ENCODE measurements at regions not wholly inside any gene's neighbourhood (a gene's known extent, or its start where the extent isn't known, plus 50 kb on each side); places are given as distances from the start of the nearest gene placed in this dataset.

DNA sequence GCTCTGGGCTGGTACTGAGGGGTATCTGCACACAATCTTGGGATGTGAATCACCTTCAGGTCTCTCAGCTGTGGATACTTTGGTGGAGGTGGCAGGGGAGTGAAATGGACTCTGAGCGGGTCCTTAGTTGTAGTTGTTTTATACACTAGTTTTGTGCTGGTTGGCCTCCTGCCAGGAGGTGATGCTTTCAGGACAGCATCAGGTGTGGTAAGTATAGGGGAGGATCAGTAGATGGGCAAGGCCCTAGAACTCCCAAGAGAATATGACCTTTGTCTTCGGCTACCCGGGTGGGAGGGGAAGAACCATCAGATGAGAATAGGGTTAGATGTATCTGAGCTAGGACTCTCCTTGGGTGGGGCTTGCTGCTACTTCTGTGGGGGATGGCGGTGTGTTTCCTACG, 2284.3 kb upstream of the PCDH20 start:
- no peak for DNase-seq

DNA sequence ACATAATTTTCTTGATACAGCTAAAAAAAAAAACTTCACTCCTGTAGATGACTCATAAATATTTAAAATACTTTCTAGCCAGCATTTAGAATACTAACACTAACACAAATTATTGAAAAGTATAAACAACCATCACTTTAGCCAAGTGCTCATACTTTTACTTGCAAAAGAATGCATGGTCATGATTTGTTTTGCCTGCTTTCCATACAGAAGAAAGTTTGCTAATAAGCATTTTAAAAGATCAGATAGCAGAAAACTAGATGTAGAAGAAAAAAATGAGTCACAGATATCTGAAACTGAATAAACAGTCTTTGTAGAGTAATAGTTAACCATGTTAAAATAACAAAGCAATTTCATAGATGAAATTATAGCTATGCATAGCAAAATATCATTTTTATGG, 2280.4 kb upstream of the PCDH20 start:
- DNase-seq: no peak

DNA sequence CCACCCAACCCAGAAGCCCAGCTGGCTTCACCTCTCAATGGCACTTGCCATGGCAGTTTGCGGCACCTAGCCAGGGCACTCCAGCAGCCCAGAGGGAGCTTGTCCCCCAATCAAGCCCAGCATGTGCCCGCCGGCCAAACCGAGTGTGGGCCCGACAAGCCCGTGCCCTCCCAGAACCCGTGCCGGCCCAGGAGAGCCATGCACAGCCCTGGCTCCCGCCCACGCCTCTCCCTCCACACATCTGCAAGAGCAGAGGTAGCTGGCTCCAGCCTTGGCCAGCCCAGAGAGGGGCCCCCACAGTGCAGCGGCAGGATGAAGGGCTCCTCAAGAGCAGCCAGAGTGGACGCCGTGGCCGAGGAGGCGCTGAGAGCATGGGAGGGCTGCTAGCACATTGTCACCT, 2278.0 kb upstream of the PCDH20 start:
- DNase-seq: no peak

DNA sequence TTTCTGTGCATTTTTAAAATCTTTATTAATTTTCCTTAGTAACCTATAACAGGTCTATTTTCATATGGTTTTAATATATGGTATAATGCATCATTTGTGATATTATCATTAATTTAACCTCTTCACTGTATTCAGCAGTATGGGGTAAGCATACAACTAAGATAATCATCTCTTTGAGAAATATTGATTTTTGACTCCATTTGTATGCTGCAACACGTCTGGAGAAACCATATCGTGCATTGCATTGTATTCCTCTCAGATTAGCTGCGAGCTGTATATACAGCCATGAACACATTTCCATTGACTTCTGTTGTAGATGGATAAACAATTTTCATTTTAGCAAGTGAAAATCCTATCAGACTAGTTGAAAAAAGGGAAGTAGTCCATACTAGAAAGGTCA, 2275.8 kb upstream of the PCDH20 start:
- DNase-seq: no peak

DNA sequence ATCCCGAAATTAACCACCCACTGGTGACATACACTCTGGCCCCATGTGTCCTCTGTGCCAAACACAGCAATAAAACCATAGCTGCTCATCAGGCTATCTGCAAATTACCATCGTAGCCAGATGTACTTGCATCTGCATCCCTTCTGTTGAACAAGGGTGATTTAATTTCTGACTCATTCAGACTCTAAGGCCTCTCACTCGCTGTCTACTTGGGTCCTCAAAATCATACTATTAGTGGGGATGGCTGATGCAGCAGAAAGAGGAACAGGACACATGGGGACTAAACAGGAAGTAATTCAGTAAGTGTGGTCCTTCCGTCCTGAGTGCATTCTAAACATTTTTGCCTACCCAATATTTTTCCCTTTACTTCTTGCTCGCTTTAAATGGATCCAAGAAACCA, 2275.0 kb upstream of the PCDH20 start:
- no peak for DNase-seq

DNA sequence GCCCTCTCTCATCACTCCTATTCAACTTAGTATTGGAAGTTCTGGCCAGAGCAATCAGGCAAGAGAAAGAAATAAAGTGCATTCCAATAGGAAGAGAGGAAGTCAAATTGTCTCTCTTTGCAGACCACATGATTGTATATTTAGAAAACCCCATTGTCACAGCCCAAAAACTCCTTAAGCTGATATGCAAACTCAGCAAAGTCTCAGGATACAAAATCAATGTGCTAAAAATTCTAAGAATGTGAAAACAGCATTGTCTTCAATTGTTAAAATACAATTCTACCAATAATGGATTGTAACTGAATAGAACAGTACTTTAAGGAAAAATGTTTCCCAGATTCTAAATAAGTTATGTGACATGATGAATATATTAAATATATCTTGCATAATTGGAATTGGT, 2269.2 kb upstream of the PCDH20 start:
- no peak for DNase-seq

DNA sequence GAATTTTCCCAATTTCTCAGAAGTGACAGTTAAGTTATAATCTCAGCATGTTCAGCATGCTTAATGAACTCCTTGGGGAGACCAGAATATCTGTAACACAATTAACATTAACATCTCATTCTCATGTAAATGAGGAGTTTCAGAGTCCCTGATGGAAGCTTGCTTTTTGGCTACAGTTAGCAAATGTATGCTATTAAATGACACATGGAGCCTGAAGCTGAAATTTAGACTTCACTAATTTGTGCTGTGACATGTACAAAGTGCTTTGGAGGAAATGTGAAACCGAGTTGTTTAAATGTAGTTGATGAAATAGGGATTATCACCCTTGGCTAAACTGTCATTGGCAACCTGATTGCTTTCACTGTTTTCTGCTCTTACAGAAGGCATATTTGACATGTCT, 2265.1 kb upstream of the PCDH20 start:
- DNase-seq: no peak

DNA sequence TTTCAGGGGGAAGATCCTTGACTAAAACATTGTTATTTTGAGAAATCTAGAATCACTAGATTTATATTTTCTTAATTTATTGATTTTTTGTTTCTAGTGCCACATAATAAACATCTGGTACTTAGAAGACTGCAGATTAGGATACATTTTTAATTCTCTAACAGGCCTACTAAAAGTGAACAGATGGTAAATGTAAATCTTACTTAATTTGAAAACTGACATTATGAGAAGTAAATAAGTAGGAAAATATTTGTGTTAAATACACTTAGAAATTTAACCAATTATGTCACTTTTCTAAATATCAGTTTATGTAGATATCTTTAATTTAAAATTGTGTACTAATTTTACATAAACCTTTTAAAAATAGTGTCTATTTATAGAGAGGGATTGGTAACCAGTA, 2255.6 kb upstream of the PCDH20 start:
- DNase-seq: no peak

DNA sequence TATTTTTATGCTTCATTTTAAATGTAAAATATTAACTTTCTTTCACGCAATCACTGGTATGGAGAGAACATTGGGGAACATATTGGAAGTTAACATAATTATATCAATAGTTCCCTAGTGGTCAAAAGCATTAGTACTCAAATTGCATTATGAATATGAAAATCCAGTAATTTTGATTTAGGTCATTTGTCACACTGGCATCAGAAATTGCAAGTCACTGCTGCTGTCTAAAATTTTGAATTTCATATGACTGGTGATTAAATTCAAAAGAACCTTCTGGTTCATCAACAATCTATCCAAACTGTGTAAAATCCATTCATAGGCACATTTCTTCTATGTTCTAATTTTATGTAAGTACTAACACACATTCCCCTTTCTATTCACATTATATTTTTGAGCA, 2235.7 kb upstream of the PCDH20 start:
- DNase-seq: no peak

DNA sequence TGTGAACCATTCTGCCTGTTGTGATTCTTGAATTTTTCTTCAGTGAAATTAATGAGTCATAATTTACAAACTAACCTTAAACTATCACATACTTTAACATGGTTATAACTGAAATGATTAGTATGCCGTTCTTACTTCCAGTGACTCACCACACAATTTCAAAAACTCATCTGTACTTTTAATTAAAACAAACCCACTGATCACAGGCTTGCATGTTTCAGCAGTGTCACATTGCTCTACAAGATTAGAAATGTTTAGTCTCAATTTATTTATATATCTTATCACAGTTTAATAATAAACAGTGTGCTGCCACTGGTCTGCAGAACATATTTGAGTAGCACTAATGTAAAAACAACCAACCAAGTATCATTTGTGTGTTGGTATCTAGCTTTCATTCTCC, 2227.9 kb upstream of the PCDH20 start:
- no peak for DNase-seq

DNA sequence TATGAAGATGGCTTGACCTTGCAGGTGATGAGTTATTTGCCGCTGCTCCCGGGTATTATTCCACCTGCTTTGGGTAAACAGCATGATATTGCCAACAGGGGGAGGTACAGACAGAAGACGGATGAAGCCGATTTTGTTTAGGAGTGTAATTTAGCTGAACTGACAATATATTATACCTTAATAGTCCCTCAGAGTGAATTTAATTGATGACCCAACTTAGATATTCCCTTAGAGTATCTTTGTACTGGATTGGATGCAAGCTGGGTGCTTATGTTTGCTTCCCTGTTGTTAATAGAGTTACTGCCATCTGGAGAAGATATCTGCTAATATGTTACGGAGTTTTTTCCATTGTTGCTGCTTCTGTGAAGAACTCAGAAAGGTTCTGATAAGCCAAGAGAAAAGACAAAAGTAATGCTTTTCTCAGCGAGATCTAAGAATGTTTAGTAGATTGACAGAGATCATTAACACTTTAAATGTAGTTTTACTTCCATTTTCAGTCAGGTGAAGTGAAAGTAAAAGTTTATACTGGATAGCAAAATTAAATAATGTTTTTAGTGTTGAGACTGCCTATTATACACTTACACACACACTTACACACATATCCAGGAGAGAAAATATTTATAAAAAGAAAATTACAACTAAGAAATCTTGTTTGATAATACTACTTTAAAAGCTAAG, 2220.8 kb upstream of the PCDH20 start:
- DNase-seq: no peak

DNA sequence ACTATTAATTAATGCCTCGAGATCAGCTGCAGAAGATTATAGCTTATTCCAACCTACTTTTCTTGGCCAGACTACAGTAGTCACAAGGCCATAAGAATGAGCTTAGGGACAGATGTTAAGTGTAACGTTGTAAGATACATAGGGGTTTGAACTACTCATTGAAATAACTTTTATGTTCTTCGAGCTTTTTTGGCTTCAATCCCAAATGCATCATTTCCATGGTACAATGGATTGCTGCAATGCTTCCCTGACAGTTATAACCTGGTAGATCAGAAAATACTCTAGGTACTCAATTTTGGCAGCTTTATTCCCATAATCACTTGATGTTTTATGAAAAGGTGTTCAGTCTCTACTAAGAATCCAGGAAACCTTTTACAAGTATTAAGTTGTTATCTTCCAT, 2216.7 kb upstream of the PCDH20 start:
- DNase-seq: no peak

DNA sequence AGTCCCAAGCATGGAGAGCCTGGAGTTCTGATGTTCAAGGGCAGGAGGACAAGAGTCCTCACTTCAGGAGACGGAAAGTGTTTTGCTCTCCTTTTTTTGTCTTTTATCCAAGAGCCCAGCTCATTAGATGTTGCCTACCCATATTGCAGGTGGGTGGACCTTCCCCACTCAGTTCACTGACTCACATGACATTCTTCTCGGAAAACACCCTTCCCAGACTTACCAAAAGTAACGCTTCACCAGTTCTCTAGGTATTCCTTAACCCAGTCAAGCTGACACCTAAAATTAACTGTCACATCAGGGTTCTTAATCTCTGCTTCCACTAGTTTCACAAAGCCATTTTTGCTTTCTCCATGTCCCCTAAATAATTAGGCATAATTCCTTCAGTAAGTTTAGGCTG, 2215.4 kb upstream of the PCDH20 start:
- no peak for DNase-seq

DNA sequence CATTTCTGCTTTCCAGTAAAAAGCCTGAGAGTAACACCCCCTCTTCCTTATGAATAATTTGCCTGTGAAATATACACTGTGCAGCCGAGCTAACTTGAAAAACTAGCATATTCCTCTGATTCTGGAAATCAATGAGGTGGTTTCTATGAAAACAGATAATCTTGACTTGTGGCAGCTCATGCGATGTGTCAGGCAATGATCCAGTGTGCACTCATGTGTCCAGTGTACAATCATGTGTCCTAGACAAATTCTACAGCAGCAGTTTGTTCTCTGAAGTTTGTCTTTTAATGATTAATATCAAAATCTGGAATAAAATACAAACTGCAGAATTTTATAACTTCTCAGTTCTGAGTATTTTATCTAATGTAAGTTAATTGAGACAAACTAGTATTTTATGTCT, 2213.9 kb upstream of the PCDH20 start:
- DNase-seq: no peak

DNA sequence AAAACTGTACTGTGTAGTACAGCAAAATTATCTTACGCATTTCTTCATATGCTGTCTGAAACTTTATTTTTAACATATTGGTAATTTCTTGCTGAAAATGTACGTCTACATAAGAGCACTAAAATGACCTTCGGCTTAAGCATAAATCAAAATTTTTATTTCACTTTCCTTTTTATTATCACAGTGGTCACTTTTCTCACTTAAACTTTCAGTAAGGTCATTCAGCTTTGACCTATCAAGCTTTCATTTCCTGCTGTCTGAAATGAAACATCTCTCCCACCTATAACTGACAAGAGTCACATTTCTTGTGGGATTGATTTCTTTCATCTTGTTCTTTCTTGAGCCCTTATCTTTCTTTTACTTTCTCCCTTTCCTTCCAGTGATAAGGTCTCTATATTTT, 2212.7 kb upstream of the PCDH20 start:
- no peak for DNase-seq

DNA sequence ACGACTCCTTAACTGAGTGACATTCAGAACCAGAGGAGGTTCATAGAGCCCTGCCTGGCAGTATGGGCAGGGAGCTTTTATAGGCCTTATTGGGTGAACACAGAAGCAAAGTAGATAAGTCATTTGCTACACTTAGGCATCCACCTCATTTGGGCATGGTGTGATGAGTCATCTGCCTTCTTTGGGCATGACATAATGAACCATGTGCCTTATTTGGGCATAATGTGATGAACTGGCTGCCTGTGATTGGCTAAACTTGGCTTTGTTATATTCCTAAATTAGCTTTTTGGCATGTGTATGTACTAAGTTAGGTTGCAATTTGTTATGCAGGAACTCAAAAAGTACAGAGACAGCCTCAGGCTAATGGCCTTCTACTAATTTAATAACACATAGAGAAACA, 2210.2 kb upstream of the PCDH20 start:
- DNase-seq: no peak

DNA sequence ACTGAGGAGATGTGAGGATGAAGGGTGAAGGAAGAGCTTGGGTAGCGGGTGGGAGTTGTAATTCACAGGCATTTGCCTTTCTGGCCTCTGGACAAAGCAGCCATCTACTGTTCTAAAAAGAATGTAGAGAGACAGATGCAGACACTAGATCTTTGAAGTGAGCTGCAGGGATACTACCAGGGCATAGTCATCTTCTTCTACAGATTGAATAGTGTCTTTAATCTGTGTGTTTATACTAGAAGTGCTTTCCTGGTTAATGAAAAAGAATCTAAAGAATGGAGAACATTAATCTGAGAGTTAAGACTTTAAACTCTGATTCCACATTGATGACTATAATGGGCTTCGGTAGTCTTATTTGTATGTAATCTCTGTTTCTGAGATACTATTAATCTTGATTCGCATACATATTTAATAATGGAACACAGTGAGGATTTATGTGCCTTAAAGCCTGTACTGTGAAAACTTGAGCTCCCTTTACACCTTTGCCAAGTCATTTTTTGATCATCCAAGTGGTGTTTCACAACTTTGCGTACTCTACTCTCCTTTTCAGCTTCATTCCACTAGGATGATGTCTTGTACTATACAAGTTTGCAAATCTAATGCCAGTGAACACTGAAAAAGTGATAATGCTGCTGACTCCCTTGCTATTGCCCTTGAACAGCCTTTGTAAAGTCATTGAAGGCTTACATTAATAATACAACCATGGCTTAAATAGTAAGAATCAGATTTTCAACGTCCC, 2199.4 kb upstream of the PCDH20 start:
- no peak for DNase-seq

DNA sequence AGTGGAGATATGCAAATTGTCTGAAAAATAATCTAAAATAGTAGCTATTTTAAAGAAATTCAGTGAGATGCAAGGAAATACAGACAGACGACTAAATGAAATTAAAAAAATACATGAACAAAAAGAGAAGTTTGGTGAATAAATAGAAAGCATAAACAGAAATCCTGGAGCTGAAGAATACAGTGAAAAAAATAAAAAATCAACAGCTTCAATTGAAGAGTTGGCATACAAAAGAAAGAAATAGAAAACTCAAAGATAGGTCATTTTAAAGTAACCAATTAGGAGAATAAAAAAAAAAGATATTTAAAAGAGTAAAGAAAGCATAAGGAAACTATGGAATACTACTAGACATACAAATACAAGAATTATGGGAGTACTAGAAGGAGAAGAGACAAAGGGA, 2191.5 kb upstream of the PCDH20 start:
- no peak for DNase-seq

DNA sequence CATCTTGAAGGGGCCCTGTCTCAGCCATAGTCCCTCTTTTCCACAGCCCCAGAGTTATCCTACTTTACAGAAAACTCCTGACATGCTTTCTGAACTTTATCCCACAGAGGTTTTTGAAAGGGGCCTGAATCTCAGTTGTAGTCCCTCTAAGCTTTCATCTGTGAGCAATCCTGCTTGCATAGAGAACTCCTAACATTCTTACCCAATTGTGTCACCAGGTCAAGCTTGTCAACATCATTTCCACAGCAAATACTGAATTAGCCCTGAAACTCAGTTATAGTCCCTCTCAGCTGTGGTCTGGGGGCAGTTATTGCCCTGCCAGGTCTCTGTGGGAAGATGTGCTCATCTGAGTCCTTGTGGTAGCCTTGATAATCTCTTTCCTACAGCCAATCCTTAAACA, 2190.3 kb upstream of the PCDH20 start:
- no peak for DNase-seq

DNA sequence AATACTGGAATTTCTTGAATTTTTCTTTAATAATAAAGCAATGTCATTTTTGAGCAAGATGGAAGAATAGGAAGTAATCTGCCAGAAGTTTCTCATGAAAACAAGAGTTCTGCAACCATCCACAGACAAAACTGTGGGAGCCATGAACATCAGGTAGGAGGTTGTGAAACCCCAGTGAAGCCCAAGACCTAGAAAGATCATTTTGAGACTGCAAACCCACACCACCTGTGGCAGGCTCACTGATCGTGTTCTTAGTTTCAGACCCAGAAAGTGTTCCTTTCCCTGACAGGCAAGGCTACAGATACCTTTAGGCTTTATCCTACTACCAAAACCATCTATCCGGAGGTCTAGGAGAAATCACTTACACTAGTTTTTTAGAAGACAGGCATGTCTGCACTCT, 2189.8 kb upstream of the PCDH20 start:
- no peak for DNase-seq

DNA sequence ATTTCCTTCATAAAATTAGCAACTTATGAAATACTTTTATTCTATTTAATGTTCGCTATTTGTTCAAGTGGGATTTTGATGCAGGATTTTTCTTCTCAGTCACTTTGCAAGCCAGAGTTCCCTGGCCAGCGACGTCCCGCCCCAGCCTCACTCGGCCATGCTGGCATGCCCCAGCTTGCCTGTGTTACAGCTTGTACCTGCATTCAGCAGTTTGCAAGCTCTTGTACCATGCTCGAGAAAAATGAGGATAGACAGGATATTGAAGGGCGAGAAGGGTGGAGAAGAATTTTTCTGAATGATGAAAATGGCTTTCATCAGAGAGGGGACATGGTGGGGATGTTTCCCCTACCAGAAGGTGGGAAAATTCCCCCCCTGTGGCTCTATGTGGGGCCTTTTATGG, 2180.2 kb upstream of the PCDH20 start:
- DNase-seq: no peak

DNA sequence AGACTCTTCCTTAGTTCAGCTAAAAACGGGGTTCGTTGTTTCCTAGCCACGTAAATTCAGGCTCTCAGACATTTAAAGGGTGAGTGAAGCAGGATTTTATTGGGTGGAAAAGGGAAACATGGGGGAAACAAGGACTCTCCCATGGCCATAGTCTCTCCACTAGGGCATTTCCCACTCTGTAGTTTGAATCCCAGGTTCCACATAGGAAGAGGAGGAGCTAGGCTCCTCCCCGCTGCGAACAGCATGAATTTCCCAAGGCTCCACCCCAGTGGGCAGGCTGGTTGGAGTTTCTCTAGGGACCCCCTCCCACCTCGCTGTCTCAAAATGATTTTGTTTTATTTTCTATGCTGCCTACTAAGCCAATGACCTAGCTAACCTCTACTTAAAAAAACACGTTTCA, 2170.8 kb upstream of the PCDH20 start:
- DNase-seq: no peak

DNA sequence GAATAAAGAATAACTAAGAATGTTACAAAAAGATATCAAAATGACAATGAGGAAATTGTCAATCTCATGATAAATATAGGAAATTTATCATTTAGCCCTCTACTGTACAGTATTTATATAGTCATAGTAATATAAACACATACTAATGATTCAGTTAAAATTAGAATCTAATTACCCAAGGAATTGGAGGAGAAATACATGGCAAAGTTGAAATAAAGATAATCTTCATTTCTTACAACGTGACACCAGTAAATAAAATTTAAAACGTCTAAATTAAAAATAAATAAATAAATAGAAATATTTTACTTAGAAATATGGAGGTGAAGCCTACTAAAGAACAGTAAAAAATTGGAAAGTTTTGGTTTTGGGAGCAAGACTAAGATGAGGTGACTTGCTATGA, 2163.1 kb upstream of the PCDH20 start:
- DNase-seq: no peak

DNA sequence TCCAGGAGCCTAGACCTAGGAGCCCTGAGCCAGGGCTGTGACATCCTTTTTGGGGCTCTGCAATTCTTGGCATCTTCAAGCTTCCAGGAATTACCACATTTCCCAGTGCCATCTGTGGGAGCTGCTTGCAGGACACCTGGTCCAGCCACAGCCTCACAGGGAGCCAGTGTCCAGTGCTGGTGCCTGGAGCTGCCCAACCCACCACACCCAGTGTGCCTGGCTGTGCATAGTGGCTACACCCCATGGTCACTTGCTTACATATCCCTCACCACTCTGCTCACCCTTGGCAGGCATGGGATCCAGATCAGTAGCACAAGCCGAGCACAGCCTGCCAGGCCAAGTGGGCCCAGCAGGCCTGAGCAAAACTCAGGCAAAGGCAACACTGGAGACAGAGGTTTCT, 2151.4 kb upstream of the PCDH20 start:
- no peak for DNase-seq

DNA sequence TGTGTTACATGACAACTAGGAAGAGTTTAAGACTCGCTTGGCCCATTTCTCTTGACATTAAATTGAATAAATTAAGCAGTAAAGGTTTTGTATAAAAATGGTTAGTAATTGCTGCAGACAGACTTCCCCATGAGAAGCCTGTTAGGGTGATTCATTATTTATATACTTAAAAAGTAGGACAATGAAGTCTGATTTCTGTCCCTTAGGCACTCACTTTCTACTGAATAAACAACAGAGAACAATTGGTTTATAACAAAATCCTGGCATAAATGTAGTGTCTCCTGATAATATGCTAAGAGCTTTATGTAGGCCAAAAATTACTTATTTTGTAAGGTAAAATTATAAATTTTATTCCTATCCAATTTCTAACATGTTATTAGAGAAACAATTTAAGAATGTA, 2138.5 kb upstream of the PCDH20 start:
- no peak for DNase-seq

Data from 8988T (cell line).